Epithelial cell of proximal tubule (primary cell): ENCODE measurements at regions not wholly inside any gene's neighbourhood (a gene's known extent, or its start where the extent isn't known, plus 50 kb on each side); places are given as distances from the start of the nearest gene placed in this dataset.

ENCODE experiments used
- DNase-seq: peaks from one replicate; pipeline ENCODE4 v3.0.0-alpha.2; 2011; ENCODE audit warnings: low read depth
- H3K4me3 ChIP-seq: 2 replicates; pipeline ENCODE4 v1.5.1; 2011; ENCODE audit warnings: low read depth, mild to moderate bottlenecking, low read length
- TF ChIP-seq, protein P1 (sequence below): conservative IDR thresholded peaks from 2 replicates; pipeline ENCODE4 v1.5.1; 2012; ENCODE audit warnings: low read depth, mild to moderate bottlenecking, low read length

DNA sequence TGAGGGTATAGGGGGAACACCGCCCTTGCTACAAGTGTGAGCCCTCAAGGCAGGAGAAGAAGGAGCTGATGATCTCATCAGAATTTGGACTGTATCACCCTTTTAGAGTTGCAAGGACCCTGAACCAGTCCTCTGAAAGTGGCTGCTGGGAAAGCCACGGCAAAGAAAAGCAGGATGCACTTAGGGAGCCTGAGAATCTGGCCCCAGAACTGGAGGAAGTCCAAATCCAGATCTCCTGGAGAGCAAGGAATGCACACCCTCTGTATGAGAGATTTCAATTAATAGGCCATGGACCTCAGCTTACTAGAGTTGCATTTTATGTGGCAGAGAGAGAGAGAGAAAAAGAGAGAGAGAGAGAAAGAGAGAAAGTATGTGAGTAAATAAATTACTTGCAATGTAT, 662.9 kb downstream of the CCSER2 start:
- TF ChIP-seq, protein P1, sequence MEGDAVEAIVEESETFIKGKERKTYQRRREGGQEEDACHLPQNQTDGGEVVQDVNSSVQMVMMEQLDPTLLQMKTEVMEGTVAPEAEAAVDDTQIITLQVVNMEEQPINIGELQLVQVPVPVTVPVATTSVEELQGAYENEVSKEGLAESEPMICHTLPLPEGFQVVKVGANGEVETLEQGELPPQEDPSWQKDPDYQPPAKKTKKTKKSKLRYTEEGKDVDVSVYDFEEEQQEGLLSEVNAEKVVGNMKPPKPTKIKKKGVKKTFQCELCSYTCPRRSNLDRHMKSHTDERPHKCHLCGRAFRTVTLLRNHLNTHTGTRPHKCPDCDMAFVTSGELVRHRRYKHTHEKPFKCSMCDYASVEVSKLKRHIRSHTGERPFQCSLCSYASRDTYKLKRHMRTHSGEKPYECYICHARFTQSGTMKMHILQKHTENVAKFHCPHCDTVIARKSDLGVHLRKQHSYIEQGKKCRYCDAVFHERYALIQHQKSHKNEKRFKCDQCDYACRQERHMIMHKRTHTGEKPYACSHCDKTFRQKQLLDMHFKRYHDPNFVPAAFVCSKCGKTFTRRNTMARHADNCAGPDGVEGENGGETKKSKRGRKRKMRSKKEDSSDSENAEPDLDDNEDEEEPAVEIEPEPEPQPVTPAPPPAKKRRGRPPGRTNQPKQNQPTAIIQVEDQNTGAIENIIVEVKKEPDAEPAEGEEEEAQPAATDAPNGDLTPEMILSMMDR = no peak

DNA sequence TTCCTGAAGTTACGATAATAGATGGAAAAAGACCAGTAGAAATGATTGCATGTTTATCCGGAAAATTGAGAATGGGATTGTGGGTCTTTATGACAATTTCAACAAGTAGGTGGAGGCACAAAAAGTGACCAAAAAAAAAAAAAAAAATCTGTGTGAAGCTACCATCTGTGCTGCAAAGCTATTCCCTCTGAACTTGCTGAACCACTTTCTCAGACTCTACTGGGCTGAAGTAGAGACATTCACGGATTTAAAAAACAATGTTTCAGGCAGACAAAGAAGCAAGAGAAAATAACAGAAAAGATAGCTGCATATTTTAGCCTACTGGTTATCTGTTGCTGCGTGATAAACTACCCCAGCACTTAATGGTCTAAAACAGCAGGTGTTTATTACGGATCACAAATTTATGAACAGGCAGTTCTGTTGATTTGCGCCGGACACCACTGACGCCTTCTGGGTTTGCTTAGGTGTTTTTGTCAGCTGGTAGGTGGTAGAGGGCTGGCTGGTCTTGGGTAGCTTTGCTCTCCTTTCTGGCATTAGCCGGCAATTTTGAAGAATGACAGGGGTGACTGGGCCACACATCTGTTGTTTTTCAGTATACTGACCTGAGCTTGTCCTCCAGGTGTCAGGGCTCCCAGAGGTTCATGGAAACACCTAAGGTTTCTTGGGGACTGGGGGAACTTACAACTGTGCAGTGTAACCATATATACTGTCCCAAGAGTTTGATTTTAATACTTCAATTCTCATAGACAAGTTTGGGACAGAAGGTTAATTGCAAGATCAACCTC, 665.1 kb downstream of the CCSER2 start:
- DNase-seq = no peak
- no peak overlapping the region for H3K4me3 ChIP-seq
- TF ChIP-seq, protein P1 = no peak

More for the DNA sequence above, 662.9 kb downstream of the CCSER2 start:
- DNase-seq = no peak
- H3K4me3 ChIP-seq = no peak overlapping the region

DNA sequence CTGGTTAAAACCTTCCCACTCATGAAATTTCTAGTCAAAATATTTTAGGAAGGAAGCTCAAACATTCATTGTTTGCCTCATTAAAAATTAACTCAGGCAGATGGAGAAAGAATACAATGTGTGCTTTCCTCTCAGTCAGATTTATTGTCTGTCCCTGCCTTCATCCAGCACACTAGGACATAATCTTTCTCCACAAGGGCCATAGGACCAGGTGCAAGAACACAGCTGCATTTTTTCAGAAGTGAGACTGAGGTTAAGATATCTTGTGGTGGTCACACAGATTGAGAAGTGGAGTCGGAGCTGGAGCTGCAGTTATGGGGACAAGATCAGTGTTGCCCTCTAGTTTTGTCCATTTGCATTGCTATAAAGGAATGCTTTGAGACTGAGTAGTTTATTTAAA, 666.3 kb downstream of the CCSER2 start:
- DNase-seq = no peak
- TF ChIP-seq, protein P1 = no peak
- no peak overlapping the region for H3K4me3 ChIP-seq

DNA sequence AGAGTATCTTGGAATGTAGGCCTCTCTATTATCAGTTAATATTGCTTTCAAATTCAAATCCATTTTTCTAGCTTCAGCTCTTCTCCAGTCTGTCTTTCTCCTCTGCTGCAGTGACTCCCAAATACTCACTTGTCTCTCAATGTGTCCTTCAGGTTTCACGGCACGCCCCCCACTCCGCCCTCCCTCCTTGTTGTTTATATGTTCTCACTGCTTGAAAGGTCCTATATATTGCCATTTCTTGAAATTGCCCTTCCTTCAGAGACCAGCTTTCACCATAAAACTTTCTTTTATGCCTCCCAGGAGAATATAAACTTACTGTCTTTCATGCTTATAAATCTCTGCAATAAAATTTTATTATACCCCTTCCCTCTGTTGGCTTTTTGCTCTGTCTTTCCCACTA, 668.2 kb downstream of the CCSER2 start:
- H3K4me3 ChIP-seq = no peak overlapping the region
- TF ChIP-seq, protein P1 = no peak
- no peak for DNase-seq

DNA sequence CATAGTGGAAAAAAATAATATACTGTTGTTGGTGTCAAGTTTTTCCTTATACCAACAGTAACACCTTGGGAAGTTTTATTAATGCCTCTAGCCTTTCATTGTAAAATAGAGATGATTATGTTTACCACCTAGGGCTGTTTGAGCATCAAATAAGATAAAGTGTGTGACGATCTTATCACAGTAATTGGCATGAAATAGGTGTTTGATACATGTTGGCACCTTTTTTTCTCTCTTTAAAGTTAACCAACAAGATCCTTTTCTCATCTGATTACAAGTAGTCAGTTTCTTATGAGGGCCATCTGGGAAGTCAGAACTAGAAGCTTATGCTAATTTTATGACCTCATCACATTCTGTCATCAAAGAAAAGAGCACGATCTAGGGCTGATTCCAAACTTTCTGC, 669.5 kb downstream of the CCSER2 start:
- DNase-seq = no peak
- TF ChIP-seq, protein P1 = no peak
- no peak overlapping the region for H3K4me3 ChIP-seq

DNA sequence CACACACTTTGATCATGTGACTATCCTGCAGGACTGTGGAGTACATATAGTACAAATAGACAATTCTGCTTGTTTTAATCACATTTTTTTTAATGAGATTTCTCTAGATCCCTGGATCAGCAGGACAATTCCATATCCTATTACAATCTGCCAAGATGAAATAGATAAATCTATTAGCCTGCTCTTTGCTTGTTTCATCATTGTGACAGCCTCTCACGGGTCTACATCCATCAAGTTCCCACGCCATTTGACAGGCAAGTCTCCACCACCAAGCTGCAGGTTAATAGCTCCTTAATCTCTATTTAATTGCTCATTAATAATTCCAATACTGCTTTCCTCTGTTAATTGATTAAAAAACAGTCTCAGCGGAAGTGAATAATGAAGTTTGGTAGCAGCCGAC, 671.5 kb downstream of the CCSER2 start:
- TF ChIP-seq, protein P1 = no peak
- no peak for DNase-seq
- H3K4me3 ChIP-seq = no peak overlapping the region

DNA sequence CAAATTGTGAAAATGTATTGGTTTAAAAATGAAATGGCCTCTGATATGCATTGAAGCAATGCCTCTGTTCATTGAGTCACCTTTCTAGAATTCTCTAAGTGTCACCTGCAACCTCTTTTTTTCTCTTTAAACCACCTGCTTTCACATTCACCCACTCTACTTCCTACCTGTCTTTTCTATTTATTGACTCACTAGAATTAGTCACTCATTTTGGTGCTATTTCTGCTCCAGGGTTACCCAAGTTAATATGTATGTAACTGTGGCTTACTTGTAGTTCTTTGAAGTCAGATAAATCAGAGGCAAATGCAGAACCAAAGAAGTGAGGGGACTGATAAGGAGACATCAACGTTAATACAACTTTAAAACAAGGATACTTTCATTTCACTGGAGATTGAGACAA, 674.7 kb downstream of the CCSER2 start:
- no peak for DNase-seq
- no peak overlapping the region for H3K4me3 ChIP-seq
- TF ChIP-seq, protein P1 = no peak
